DMS153 treated with DMSO at 0.1 percent for 48 hours (cell line): ENCODE measurements at regions not wholly inside any gene's neighbourhood (a gene's known extent, or its start where the extent isn't known, plus 50 kb on each side); places are given as distances from the start of the nearest gene placed in this dataset.

Experiments used
- DNase-seq: peaks from one replicate; lab custom pipeline; 2025; ENCODE audit not compliant: unreplicated experiment; lab: John Stamatoyannopoulos, UW

DNA sequence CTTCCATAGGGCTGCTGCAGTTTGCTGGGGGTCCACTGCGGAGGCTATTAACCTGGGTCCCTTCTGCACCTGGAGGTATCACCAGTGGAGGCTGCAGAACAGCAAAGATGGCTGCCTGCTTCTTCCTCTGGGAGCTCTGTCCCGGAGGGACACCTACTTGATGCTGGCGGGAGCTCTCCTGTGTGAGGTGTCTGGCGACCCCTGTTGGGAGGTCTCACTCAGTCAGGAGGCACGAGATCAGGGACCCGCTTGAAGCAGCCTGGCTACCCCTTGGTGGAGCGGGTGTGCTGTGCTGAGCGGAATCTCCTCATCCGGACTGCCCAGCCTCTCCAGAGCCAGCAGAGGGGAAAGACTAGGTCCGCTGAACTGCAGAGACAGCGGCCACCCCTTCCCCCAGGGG, 56.0 kb upstream of the CTXND1 start:
- no peak for DNase-seq

DNA sequence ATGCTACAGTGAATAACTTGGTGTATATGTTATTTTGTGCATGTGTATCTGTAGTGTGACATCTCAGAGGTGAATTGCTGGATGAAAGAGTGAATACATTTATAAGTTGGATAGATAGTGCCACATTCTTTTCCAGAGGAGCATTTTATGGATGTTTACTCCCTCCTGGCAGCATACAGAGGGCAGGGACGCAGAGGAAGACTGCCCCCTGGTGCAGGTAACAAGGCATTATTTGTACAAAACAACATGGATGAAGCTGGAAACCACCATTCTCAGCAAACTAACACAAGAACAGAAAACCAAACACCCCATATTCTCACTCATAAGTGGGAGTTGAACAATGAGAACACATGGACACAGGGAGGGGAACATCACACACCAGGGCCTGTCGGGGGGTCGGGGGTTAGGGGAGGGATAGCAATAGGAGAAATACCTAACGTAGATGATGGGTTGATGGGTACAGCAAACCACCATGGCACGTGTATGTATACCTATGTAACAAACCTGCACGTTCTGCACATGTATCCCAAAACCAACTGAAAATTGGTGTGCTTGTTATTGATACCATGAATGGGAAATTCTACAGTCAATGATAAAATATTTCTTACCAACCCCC, 57.9 kb upstream of the CTXND1 start:
- DNase-seq = peak; percentile 2

DNA sequence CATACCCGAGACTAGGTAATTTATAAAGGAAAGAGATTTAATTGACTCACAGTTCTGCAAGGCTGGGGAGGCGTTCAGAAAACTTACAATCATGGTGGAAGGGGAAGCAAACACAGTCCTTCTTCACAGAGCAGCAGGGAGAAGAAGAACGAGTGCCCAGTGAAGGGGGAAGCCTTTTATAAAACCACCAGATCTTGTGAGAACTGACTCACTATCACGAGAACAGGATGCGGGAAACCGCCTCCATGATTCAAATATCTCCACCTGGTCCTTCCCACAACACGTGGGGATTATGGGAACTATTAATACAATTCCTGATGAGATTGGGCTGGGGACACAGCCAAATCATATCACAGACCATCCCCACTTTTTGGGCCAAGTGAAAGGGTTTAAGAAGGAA, 58.8 kb upstream of the CTXND1 start:
- no peak for DNase-seq

DNA sequence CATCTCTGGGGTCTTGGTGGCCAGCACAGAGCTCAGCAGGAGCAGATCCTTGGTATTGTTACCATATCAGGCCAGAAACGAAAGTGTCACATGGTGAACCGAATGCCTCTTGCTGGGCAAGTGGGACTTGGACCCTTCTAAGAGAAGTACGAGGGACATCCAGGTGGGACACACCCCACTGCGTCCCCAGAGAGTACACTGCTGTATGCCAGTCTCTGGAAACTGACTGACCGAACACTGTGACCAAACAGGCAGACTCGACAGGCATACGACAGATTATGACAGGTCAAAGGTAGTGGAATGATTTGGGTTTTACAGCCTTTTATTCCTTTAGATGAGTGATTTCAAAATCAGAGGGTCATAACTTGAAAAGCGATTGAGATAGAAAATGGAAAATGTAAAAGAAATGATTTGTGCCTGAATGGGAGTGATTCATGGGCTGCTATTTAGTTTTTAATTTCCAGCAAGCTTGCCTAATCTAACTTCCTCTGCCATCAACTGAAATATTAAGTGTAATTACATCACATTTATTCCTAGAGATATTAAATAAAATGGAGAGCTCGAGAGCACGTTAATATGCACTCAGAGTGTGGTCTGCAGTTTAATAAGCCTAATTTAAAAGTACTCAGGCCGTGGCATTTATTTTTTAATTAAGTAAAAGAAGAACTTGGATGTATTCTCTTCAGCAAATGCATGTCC, 63.4 kb upstream of the CTXND1 start:
- DNase-seq = no peak

DNA sequence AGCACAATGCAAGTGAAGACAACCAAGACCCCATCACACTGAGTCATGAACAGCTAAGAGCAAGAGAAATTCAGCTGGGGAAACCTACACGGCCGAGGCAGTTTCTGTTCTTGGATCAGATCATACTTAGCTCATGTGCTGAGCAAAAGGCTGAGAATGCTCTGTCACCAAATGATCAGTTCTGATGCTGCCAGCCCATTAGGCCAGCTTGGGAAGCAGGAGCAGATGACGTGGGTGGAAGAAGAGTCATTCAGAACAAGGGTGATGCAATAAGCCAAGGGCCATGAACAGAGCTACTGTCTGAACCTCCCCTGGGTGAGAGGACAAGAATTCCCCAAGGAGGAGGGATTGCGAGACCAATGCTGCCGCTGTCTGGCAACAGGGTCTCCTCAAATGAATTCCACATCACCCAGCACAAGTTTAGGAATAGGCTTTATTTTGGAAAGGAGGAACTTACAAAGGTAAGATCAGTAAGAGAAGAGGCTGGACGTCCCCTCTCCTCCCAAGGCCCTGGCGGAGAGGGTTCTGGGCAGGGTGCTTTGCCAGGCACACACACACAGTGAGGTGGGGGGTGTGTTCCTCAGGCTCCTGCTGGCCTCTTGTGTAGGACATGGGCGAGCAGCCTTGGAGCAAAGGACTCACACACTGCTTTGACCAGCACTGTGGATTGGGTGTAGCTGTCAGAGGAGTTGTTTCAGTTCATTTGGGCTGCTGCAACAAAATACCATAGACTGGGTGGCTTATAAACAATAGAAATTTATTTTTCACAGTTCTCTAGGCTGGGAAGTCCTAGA, 65.6 kb upstream of the CTXND1 start:
- DNase-seq = no peak

DNA sequence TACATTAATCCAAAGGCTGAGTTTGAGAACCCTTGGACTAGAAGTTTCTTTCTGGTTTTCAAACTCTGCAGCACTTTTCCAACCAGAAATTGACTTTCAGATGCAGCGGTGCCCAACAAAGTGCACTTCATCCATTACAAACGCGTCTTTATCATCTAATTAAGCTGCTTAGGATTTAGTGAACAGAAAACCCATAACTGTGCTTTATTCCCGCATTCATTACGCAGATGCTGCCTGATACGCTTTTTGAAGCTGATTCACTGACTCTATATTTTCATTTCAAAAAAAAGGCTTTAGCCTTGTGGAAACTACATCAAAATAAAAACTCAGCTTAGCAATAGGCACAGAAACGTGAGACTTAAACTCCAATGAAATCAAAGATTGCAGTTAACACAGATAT, 69.8 kb upstream of the CTXND1 start:
- no peak for DNase-seq

DNA sequence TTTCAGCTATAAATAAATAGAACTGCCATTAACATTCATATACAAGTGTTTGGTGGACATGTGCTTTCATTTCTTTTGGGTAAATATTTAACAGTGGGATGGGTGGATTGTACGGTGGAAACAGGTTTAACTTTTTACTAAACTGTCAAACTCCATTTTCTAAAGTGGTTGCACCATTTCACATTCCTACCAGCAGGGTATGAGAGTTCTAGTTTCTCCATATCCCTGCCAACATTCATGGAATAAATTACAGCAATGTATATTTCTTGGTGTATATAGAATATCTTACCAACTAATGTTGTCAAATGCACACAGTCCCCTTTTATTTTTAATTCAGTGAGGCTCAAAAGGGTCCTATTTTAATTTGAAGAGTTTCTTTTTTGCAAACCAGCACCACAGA, 71.3 kb upstream of the CTXND1 start:
- no peak for DNase-seq

DNA sequence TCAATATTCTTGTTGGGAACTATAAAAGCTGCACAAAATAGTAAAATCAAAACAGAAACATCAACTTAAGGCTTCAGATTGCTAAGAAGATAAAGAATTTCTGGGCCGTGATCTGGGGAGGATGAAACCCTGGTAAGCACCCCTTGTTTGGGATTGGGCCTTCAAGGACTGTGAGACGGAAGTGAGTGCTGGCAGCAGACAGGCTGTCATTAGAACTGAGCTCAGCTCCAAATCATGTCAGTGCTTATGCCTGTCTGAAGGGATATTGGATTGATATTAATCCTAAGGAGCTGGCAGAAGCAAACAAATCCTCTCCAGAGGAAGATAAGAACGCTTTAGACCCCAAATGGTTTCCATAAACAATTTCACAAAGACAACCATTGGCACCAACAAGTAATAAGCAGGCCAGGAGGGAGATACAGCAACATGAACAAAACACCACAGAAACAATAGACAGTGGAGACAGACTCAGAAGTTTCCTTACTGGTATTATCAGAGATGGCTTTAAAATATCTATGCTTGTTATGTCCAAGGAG, 72.6 kb upstream of the CTXND1 start:
- no peak for DNase-seq

DNA sequence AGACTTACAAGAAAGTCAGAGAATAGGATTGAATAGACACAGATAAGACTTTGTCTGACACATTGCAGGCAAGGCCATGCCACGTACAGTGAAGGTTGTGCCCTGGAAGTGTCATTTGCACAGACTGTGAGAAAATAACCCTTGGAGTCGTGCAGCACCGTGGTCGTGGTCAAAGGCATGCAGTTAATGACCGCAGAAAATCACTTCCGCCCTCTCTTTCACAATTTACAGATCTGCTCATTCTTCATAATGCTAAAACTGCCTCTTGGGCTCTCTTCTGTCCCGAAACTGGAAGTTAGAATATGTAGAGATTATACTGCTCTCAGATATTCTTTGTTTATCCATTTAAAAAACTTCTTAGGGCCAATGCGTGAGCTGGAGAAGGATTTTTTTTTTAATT, 73.2 kb upstream of the CTXND1 start:
- no peak for DNase-seq

DNA sequence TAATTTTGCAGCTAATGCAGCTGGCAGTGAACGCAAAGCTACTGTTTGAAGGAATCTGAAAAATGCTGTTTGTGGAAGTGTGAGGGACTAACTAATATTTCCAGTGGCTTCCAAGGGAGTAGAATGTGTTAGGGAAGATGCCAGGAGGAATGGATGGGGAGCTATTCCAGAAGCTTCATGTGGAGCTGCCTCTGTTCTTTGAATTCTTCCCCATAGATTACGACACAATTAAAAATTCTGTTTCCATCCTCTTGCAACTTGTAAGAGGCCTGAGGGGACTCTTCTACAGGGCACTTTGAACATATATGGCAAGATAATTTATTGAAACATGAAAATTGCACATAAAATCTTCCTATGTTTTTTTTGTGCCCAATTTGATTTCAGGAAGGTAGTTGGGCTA, 74.3 kb upstream of the CTXND1 start:
- DNase-seq = no peak

DNA sequence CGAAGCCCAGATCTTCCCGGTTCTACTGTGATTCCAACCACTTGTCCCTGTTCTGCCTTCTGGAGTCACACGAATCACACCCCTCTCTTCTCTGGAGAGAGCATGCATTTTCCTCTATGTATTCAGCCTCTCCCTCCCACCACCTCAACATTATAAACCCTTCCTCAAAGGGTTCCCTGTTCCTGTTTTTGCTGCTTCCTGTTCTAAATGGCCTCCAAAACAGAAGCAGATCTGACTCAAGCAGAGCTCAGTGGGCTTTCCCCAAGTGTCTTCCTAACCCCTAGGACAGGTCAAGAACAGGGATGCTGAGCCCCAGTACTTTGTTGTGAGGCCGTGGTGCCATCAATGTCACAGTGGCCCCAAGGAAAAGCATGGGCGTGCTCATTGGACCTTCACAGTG, 75.7 kb upstream of the ARNT2 start:
- DNase-seq = no peak

DNA sequence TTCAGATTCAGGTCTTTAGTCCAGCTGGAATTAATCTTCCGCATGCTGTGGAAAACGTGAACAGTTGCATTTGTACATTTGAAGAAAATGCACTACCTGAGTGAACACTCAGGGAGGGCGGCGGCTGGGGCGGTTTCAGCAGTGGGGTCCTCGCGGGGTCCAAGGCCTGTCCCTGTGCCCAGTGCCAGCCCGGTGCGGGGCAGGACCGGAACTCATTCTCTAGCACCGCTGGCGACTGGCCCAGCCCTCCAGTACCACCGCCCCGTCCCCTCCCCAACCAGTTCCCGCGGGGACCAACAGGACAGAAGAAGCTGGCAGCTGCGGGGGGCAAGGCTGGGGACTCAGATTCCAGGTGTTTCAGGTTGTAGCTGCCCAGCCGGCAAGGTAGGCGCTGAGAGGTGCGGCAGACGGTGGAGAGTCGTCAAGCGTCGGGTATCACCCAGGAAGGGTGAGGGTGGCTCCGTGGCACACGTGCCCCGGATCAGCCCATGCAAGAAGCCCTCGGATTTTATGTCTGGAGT, 72.2 kb upstream of the ARNT2 start:
- no peak for DNase-seq

DNA sequence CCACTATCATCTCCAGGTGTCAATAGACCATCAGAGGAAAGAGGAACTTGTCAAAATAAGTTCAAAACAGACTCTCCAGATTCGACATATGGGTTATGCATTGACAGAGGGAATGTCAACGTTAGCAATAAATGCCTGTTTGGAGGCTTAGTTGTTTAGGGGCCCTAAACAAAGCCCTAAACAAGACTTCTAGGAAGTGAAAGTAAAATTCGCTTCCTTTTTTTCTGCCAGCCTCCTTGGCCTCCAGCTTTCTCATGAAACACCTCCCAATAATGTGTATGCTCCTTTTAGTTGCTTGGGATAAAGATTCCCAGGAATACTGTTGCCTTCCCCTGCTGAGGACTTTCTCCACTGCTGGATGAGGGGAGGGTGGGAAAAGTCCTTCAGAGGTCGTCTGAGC, 70.9 kb upstream of the ARNT2 start:
- no peak for DNase-seq

DNA sequence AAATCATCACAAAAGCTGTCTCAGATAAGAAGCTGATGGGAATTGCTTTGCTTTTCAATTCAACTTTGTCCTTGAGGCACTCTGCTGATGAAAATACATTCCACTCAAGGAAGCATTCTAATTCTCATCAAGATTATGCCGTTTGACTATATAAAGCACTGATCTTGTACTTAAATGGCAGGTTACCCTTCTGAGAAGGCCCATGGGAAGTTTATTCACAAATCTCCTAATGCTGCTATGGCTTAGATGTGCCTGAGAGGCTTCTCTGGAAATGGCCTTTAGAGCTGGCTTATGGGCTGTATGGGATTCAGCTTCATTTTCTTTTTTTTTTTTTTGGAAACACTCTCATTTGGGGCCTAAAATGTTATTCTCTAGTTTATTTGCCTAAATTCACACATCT, 69.7 kb upstream of the ARNT2 start:
- no peak for DNase-seq

DNA sequence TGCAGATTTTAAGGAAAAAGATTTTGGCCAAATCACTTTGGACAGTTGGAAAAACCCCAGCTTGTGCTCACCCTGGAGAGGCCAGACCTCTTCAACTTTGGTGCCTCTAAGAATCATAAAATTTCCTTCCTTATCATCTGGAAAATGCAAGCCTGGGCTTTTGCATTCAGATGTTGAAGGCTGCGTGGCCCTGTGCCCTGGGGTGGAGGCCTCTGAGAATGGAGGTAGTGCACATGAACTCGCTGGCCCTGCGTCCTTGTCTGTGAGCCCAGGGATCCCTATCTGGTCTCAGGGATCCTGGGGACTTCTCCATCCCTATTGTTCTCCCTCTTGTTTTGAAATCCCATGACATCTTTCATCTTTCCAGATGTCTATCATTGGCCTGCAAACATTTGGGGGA, 64.6 kb upstream of the ARNT2 start:
- DNase-seq = no peak

DNA sequence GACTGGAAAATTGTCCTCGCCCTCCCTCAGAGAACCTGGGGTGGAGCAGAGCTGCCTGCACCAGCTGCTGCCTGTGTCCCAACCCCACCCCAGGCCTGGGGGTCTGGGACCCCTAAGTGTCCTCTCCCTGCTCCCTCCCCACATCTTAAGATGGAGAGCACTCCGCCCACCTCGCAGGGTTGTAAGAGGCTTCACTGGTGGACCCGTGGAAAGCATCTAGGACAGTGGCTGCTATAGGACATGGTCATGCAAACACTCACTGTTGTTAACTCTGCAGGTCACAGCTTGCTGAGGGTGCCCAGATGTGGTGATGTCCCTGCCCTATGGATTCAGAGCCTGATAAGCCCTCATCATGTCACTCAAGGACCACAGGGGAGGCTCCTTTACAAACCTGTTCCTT, 62.0 kb upstream of the ARNT2 start:
- no peak for DNase-seq

DNA sequence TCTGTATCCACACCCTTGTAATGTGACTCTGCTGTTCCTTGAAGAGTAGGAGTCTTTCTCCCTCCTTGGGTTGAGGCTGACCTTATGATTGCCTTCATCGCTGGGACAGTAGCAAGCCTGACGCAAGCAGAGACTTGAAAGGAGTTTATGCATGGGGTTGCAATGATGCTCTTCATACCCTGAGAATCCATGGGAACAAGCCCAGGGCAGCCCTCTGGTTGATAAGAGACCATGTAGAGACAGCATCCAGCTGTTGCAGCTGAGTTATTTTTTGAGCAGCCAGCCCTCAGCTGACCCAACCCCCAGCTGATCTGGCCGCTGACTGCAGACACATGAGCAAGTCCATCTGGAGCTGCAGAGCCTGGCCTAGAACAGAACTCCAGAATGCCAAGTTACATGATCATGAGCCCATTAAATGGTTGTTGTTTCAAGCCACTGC, 60.6 kb upstream of the ARNT2 start:
- no peak for DNase-seq

DNA sequence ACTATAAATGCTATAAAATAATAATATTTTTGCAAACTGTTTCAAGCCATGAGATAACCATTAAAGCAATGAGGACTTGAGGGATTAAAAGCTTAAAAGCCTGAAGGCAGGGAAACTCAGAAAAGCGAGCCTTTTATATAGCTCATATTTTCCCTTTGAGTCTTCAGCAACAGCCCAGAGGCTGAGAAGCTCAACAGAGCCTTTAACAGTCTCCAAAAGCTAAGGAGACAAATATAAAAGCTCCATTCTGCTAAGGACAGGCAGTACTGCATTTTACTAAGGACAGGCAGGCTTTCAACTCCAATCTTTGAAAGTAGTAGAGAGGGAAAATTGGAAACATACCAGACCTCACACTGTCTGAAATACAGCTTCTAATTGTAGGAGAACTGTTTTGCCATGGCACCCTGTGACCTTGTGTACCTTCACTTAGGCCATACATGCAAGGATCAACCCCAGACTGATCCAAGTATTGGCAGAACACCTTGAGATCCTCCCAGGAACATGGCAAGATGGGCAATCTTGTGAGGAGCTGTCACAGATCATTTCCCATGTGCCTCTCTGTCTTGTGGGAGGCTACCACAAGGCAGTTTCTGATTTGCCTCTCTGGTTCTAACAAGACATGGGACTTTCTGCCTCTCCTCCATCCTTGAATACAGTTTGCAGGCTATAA, 53.1 kb upstream of the ARNT2 start:
- DNase-seq = no peak
